GM12878 (cell line): ENCODE measurements at regions not wholly inside any gene's neighbourhood (a gene's known extent, or its start where the extent isn't known, plus 50 kb on each side); places are given as distances from the start of the nearest gene placed in this dataset.

Experiments
- ATAC-seq: fragments of 200-7000 bp; cut with Tn5 transposase; 3 replicates; pipeline ENCODE4 v1.9.1; 2020; ENCODE audit warnings: mild to moderate bottlenecking, moderate library complexity
- BruUV-seq: library from RNA; stranded (reverse); fragments of 400-500 nt; replicated peaks from 2 replicates; lab custom pipeline; 2021; lab: Mats Ljungman, UMichigan
- CTCF ChIA-PET: fragments of 300-600 bp; sonication (Branson Sonifier 250); formaldehyde crosslinking; extraction: SDS; loops from one replicate; lab custom pipeline; 2021; ENCODE audit warnings: inconsistent platforms; lab: Yijun Ruan, JAX
- POLR2A ChIA-PET: fragments of 350-600 bp; formaldehyde crosslinking; extraction: SDS; loops from one replicate; lab custom pipeline; 2021; ENCODE audit warnings: inconsistent platforms; lab: Charles Lee
- RAD21 ChIA-PET: fragments of 300-600 bp; sonication (Branson Sonifier 250); formaldehyde crosslinking; loops from one replicate; lab custom pipeline; 2023; ENCODE audit warnings: antibody characterized with exemption; ENCODE audit not compliant: unreplicated experiment; lab: Charles Lee
- SMC1A ChIA-PET: fragments of 300-600 bp; sonication (Branson Sonifier 250); formaldehyde crosslinking; loops from one replicate; lab custom pipeline; 2023; ENCODE audit not compliant: unreplicated experiment, uncharacterized antibody; lab: Charles Lee
- DNase-seq: peaks from one replicate; pipeline ENCODE4 v3.0.0-alpha.2; 2011; ENCODE audit warnings: low read depth, low spot score
- FAIRE-seq: peaks from 3 replicates; lab custom pipeline; 2011; peaks lifted over from hg19 to GRCh38; lab: Jason Lieb, UNC
- H2AFZ ChIP-seq: 2 replicates; pipeline ENCODE4 v1.6.0; 2011; ENCODE audit warnings: low read depth, low read length, control low read depth; ENCODE audit not compliant: control insufficient read depth
- H3K27ac ChIP-seq: 2 replicates; pipeline ENCODE4 v1.5.1; 2011; ENCODE audit warnings: control low read depth; ENCODE audit not compliant: control insufficient read depth, insufficient read depth
- H3K27me3 ChIP-seq, 2 experiments: replicated peaks in 1 of 2; 2 replicates each; pipeline versions ENCODE4 v1.6.0 to v1.6.1; 2011; ENCODE audit warnings: low read length in 1 of 2; ENCODE audit not compliant: control insufficient read depth in 2 of 2, insufficient read depth in 2 of 2
- H3K36me3 ChIP-seq, 2 experiments: 2 replicates each; pipeline ENCODE4 v1.5.1; 2011; ENCODE audit warnings: low read length in 1 of 2; ENCODE audit not compliant: control insufficient read depth in 2 of 2, insufficient read depth in 2 of 2
- H3K4me1 ChIP-seq: 2 replicates; pipeline ENCODE4 v1.6.1; 2011; ENCODE audit warnings: mild to moderate bottlenecking, low read length, moderate library complexity, mixed read lengths; ENCODE audit not compliant: control insufficient read depth, insufficient read depth
- H3K4me2 ChIP-seq: 2 replicates; pipeline ENCODE4 v1.6.0; 2011; ENCODE audit warnings: control low read depth; ENCODE audit not compliant: control insufficient read depth, insufficient read depth
- H3K4me3 ChIP-seq: fragments of 200-600 bp; sonication (generic); 2 replicates; pipeline ENCODE4 v1.5.1; 2016
- H3K79me2 ChIP-seq: 2 replicates; pipeline ENCODE4 v1.6.0; 2011; ENCODE audit warnings: low read length; ENCODE audit not compliant: control insufficient read depth, insufficient read depth
- H3K9ac ChIP-seq: 2 replicates; pipeline ENCODE4 v1.8.0; 2011; ENCODE audit warnings: low read length, control low read depth, mixed read lengths; ENCODE audit not compliant: control insufficient read depth, insufficient read depth
- H3K9me3 ChIP-seq: replicated peaks from 3 replicates; pipeline ENCODE4 v1.5.1; 2011; ENCODE audit warnings: mild to moderate bottlenecking, low read length; ENCODE audit not compliant: control insufficient read depth, insufficient read depth
- H4K20me1 ChIP-seq: 2 replicates; pipeline ENCODE4 v1.6.0; 2011; ENCODE audit not compliant: control insufficient read depth, insufficient read depth
- JUND ChIP-seq: IDR thresholded peaks from 2 replicates; pipeline ENCODE4 v1.6.1; 2012; ENCODE audit warnings: low read depth, mild to moderate bottlenecking, low read length, improper control_type of control experiment, moderate library complexity
- RELA ChIP-seq: fragments of 450-650 bp; IDR thresholded peaks from 2 replicates; pipeline ENCODE4 v1.8.0; 2014; ENCODE audit warnings: borderline replicate concordance; ENCODE audit not compliant: partially characterized antibody
- ZNF622 ChIP-seq: fragments of 450-650 bp; IDR thresholded peaks from 2 replicates; pipeline ENCODE4 v1.6.1; 2017; ENCODE audit warnings: mild to moderate bottlenecking, inconsistent platforms
- WGBS: methylation state at CpG from one replicate; pipeline ENCODE4 v1.1.6; 2016; ENCODE audit warnings: low lambda C conversion rate; ENCODE audit not compliant: insufficient replicate concordance, insufficient coverage; ENCODE audit errors: missing lambda C conversion rate; 5-methylcytosine and 5-hydroxymethylcytosine counted together
- in situ Hi-C: fragments of 300-500 bp; cut with MboI; formaldehyde crosslinking; loops from 9 replicates; pipeline ENCODE4 v1.14.3; 2018; ENCODE audit warnings: mixed read lengths
- intact Hi-C: fragments of 100-400 bp; cut with micrococcal nuclease; formaldehyde crosslinking; loops from one replicate; pipeline ENCODE4 v1.14.2; 2022; ENCODE audit not compliant: unreplicated experiment
- TF ChIP-seq, protein P1 (sequence below): IDR thresholded peaks from 2 replicates; pipeline ENCODE4 v1.6.1; 2012; ENCODE audit warnings: improper control_type of control experiment, low read depth, low read length; ENCODE audit not compliant: insufficient replicate concordance
- TF ChIP-seq, protein P2 (sequence below): IDR thresholded peaks from 2 replicates; pipeline ENCODE4 v1.6.1; 2012; ENCODE audit warnings: low read depth, low read length, improper control_type of control experiment
- TF ChIP-seq, protein P3 (sequence below): IDR thresholded peaks from 2 replicates; pipeline ENCODE4 v1.6.1; 2012; ENCODE audit warnings: low read length, inconsistent platforms

DNA sequence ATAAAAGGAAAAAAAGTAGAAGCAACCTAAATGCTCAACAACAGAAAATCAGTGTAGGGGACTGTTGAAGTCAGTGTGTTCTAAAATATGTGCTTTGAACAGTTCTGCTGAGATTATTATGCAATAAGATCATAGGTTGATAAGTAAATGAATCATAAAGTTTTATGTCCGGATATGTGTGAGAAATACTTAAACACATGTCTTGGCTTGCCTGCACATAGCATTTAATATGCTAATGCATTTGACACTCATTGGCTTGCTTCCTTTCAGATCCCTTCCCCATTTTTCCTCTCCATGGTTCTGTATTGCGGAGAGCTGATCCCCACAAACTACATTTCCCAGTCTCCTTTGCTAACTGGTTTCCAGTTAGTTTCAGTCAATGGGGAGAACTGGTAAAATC is 573.8 kb upstream of the TBX3 start:
- no TSS peak for BruUV-seq
- POLR2A ChIA-PET: no interaction called here
- no peaks in the 10 kb centered on the region for H4K20me1 ChIP-seq
- no peak for ATAC-seq
- no peak for DNase-seq
- no peaks in the 10 kb centered on the region for H3K36me3 ChIP-seq
- no peak overlapping the region for H3K4me2 ChIP-seq
- 3% methylated on average over 2 of the region's 2 CpGs for whole genome bisulfite sequencing
- no peak overlapping the region for H3K4me3 ChIP-seq
- no peaks in the 10 kb centered on the region for H3K9me3 ChIP-seq
- no peaks in the 10 kb centered on the region for H3K4me1 ChIP-seq
- TF ChIP-seq, protein P1, sequence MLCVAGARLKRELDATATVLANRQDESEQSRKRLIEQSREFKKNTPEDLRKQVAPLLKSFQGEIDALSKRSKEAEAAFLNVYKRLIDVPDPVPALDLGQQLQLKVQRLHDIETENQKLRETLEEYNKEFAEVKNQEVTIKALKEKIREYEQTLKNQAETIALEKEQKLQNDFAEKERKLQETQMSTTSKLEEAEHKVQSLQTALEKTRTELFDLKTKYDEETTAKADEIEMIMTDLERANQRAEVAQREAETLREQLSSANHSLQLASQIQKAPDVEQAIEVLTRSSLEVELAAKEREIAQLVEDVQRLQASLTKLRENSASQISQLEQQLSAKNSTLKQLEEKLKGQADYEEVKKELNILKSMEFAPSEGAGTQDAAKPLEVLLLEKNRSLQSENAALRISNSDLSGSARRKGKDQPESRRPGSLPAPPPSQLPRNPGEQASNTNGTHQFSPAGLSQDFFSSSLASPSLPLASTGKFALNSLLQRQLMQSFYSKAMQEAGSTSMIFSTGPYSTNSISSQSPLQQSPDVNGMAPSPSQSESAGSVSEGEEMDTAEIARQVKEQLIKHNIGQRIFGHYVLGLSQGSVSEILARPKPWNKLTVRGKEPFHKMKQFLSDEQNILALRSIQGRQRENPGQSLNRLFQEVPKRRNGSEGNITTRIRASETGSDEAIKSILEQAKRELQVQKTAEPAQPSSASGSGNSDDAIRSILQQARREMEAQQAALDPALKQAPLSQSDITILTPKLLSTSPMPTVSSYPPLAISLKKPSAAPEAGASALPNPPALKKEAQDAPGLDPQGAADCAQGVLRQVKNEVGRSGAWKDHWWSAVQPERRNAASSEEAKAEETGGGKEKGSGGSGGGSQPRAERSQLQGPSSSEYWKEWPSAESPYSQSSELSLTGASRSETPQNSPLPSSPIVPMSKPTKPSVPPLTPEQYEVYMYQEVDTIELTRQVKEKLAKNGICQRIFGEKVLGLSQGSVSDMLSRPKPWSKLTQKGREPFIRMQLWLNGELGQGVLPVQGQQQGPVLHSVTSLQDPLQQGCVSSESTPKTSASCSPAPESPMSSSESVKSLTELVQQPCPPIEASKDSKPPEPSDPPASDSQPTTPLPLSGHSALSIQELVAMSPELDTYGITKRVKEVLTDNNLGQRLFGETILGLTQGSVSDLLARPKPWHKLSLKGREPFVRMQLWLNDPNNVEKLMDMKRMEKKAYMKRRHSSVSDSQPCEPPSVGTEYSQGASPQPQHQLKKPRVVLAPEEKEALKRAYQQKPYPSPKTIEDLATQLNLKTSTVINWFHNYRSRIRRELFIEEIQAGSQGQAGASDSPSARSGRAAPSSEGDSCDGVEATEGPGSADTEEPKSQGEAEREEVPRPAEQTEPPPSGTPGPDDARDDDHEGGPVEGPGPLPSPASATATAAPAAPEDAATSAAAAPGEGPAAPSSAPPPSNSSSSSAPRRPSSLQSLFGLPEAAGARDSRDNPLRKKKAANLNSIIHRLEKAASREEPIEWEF: no peak
- TF ChIP-seq JUND: no peak
- TF ChIP-seq RELA: no peak
- TF ChIP-seq ZNF622: no peak
- TF ChIP-seq, protein P2, sequence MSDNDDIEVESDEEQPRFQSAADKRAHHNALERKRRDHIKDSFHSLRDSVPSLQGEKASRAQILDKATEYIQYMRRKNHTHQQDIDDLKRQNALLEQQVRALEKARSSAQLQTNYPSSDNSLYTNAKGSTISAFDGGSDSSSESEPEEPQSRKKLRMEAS: no peak
- TF ChIP-seq, protein P3, sequence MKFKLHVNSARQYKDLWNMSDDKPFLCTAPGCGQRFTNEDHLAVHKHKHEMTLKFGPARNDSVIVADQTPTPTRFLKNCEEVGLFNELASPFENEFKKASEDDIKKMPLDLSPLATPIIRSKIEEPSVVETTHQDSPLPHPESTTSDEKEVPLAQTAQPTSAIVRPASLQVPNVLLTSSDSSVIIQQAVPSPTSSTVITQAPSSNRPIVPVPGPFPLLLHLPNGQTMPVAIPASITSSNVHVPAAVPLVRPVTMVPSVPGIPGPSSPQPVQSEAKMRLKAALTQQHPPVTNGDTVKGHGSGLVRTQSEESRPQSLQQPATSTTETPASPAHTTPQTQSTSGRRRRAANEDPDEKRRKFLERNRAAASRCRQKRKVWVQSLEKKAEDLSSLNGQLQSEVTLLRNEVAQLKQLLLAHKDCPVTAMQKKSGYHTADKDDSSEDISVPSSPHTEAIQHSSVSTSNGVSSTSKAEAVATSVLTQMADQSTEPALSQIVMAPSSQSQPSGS: no peak
- RAD21 ChIA-PET: no interaction called here
- H3K27me3 ChIP-seq: no peaks in the 10 kb centered on the region
- H3K9ac ChIP-seq: no peak overlapping the region
- intact Hi-C loops (no loop called here), in situ Hi-C loops (no loop called here)
- no peak overlapping the region for H3K27ac ChIP-seq
- SMC1A ChIA-PET: no interaction called here
- FAIRE-seq: no peak
- CTCF ChIA-PET: no interaction called here
- H2AFZ ChIP-seq: no peak overlapping the region
- H3K79me2 ChIP-seq: no peaks in the 10 kb centered on the region
